Keratinocyte (primary cell): ENCODE measurements at regions not wholly inside any gene's neighbourhood (a gene's known extent, or its start where the extent isn't known, plus 50 kb on each side); places are given as distances from the start of the nearest gene placed in this dataset.

ENCODE experiments used
- DNase-seq: peaks from one replicate; pipeline ENCODE4 v3.0.0-alpha.2; 2011; ENCODE audit warnings: low read depth, missing footprints, low spot score
- FAIRE-seq: peaks from 2 replicates; lab custom pipeline; 2011; peaks lifted over from hg19 to GRCh38; lab: Jason Lieb, UNC
- H2AFZ ChIP-seq: 2 replicates; pipeline ENCODE4 v1.6.0; 2012; ENCODE audit warnings: low read length, control low read depth, inconsistent platforms; ENCODE audit not compliant: control insufficient read depth
- H3K27ac ChIP-seq: 2 replicates; pipeline ENCODE4 v1.5.1; 2011; ENCODE audit warnings: low read length; ENCODE audit not compliant: control insufficient read depth, insufficient read depth
- H3K27me3 ChIP-seq: 3 replicates; pipeline ENCODE4 v1.6.0; 2011; ENCODE audit warnings: low read length; ENCODE audit not compliant: control insufficient read depth, insufficient read depth; ENCODE audit errors: extremely low read depth
- H3K36me3 ChIP-seq, 2 experiments: 2 replicates in 1 of 2; 3 replicates in 1 of 2; pipeline ENCODE4 v1.5.1; 2011; ENCODE audit warnings: low read length in 2 of 2, mild to moderate bottlenecking in 1 of 2; ENCODE audit not compliant: control insufficient read depth in 2 of 2, insufficient read depth in 2 of 2; ENCODE audit errors: extremely low read depth in 1 of 2
- H3K4me1 ChIP-seq: 3 replicates; pipeline ENCODE4 v1.5.1; 2011; ENCODE audit warnings: low read length; ENCODE audit not compliant: control insufficient read depth, insufficient read depth; ENCODE audit errors: extremely low read depth
- H3K4me2 ChIP-seq: 3 replicates; pipeline ENCODE4 v1.6.0; 2011; ENCODE audit warnings: low read depth, low read length; ENCODE audit not compliant: control insufficient read depth, insufficient read depth; ENCODE audit errors: extremely low read depth
- H3K4me3 ChIP-seq, 3 experiments: fragments of 200-600 bp in 1 of 3; sonication (generic) in 1 of 3; 2 replicates in 2 of 3; 3 replicates in 1 of 3; pipeline ENCODE4 v1.5.1; 2011 to 2016; ENCODE audit warnings: low read length in 3 of 3, mild to moderate bottlenecking in 3 of 3, control low read depth in 2 of 3, inconsistent platforms in 1 of 3, low read depth in 1 of 3, mixed read lengths in 1 of 3, mixed run types in 1 of 3, moderate library complexity in 1 of 3; ENCODE audit not compliant: control insufficient read depth in 2 of 3, insufficient read depth in 2 of 3; ENCODE audit errors: extremely low read depth in 1 of 3
- H3K79me2 ChIP-seq: 2 replicates; pipeline ENCODE4 v1.6.0; 2012; ENCODE audit warnings: low read length; ENCODE audit not compliant: control insufficient read depth, insufficient read depth
- H3K9ac ChIP-seq: 3 replicates; pipeline ENCODE4 v1.6.0; 2011; ENCODE audit warnings: low read length; ENCODE audit not compliant: control insufficient read depth, insufficient read depth; ENCODE audit errors: extremely low read depth
- H3K9me1 ChIP-seq: 3 replicates; pipeline ENCODE4 v1.6.0; 2011; ENCODE audit warnings: low read length; ENCODE audit not compliant: control insufficient read depth, insufficient read depth; ENCODE audit errors: extremely low read depth
- H3K9me3 ChIP-seq: 2 replicates; pipeline ENCODE4 v1.5.1; 2012; ENCODE audit warnings: low read depth, low read length; ENCODE audit not compliant: control insufficient read depth
- H4K20me1 ChIP-seq: 3 replicates; pipeline ENCODE4 v1.6.0; 2011; ENCODE audit warnings: low read length; ENCODE audit not compliant: control insufficient read depth, insufficient read depth; ENCODE audit errors: extremely low read depth
- EZH2 ChIP-seq: IDR thresholded peaks from one replicate; pipeline ENCODE4 v1.6.1; 2012; ENCODE audit warnings: inconsistent platforms, mild to moderate bottlenecking, low read length, moderate library complexity
- dilution Hi-C: fragments of 300-500 bp; cut with MboI; formaldehyde crosslinking; loops from one replicate; pipeline ENCODE4 v1.7.0; 2020; ENCODE audit warnings: low sequenced_read_pairs; ENCODE audit not compliant: extremely low pct_ligation_motif_present
- TF ChIP-seq, protein P1 (sequence below), 3 experiments: IDR thresholded peaks in 1 of 3; conservative IDR thresholded peaks in 1 of 3; optimal IDR thresholded peaks in 1 of 3; 2 replicates in 2 of 3; 3 replicates in 1 of 3; pipeline versions ENCODE3 to v1.5.1; 2011; ENCODE audit warnings: low read length in 3 of 3, mild to moderate bottlenecking in 3 of 3, moderate library complexity in 2 of 3, control low read depth in 1 of 3, inconsistent platforms in 1 of 3; ENCODE audit not compliant: insufficient read depth in 2 of 3; ENCODE audit errors: extremely low read depth in 1 of 3

DNA sequence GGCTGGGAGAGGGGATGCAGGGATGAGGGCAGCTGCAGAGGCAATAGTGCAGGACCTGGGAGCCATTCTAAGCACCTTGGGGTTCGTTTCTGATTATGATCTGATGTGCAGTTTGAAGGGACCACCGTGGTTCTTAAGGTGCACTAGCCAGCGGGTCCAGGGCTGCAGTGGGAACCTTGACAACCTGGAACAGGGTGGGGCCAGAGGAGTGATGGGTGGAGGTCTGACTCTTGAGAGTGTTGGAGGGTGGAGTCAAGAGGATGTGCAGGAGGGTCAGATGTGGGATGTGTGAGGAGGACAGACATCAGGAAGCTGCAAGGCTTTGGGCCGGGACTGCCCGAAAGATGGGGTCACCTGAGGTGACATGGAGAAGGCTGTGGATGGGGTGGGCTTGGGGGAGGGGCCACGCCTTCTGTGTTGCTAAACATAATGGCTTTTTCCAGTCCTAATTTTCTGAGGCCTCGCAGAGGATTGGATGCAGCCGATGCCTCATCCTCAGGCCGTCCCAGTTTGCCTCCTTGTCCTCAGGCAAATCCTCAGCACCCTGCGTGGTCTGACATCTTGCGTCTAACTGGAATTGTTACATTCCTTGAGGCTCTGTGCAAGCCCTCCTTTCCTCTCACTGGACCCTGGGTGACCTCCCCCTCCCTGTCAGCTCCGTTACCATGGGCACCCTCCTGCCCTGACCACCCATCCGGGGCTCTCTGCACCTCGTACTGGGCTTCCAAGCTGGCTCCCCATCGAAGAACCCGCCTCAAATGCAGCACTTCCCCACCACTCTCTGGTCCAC lies 61.4 kb upstream of the TRPM1 start:
- FAIRE-seq: no peak
- H3K27me3 ChIP-seq: no peaks in the 10 kb centered on the region

DNA sequence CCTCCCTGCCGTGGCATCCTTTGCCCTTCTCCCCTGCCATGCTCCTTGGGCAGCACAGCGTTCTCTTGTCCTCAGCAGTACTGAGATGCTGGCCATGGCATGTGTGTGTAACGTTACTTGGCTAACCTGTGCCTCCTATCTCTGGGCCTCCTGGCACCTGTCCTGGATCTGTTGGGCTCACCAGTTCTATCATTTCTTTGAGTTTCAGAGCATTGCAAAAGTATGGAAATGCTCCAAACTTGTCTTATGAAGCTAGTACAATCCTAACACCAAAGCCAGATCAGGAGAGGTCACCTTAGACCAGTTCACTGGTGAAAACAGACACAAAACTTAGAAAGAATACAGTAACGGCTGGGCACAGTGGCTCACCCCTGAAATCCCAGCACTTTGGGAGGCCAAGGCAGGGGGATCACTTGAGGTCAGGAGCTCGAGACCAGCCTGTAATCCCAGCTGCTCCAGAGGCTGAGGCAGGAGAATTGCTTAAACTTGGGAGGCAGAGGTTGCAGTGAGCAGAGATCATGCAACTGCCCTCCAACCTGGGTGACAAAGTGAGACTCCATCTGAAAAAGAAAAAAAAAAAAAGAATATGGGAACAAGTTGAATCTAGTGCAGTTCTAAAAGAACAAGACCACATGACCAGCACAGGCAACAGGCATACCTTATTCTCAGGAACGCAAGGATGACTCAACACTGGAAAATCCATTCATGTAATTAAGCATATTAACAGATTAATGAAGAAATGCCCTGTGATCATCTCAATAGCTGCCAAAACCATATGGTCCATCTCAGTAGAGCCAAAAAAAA lies 62.4 kb upstream of the TRPM1 start:
- no peaks in the 10 kb centered on the region for H4K20me1 ChIP-seq
- DNase-seq: peak; percentile 50
- H2AFZ ChIP-seq: no peak overlapping the region
- peak overlapping the region; percentile 49 for H3K27ac ChIP-seq
- dilution Hi-C loops: no loop called here
- no peak overlapping the region for H3K4me3 ChIP-seq
- H3K4me2 ChIP-seq: peak overlapping the region; percentile 47
- no peaks in the 10 kb centered on the region for H3K27me3 ChIP-seq
- FAIRE-seq: peak; percentile 88
- no peak for TF ChIP-seq EZH2
- TF ChIP-seq, protein P1, sequence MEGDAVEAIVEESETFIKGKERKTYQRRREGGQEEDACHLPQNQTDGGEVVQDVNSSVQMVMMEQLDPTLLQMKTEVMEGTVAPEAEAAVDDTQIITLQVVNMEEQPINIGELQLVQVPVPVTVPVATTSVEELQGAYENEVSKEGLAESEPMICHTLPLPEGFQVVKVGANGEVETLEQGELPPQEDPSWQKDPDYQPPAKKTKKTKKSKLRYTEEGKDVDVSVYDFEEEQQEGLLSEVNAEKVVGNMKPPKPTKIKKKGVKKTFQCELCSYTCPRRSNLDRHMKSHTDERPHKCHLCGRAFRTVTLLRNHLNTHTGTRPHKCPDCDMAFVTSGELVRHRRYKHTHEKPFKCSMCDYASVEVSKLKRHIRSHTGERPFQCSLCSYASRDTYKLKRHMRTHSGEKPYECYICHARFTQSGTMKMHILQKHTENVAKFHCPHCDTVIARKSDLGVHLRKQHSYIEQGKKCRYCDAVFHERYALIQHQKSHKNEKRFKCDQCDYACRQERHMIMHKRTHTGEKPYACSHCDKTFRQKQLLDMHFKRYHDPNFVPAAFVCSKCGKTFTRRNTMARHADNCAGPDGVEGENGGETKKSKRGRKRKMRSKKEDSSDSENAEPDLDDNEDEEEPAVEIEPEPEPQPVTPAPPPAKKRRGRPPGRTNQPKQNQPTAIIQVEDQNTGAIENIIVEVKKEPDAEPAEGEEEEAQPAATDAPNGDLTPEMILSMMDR (optimal IDR thresholded peaks at IDR 0.05 in 1 of 3, IDR thresholded peaks at IDR 0.05 in 1 of 3, conservative IDR thresholded peaks at IDR 0.05 in 1 of 3; ENCODE audit: extremely low read depth in 1 of 3, insufficient read depth in 2 of 3, low read length in 3 of 3): no peak
- H3K9me3 ChIP-seq: no peaks in the 10 kb centered on the region
- H3K36me3 ChIP-seq: no peaks in the 10 kb centered on the region
- peaks cover 18% of the 10 kb centered on the region for H3K4me1 ChIP-seq
- H3K79me2 ChIP-seq: no peaks in the 10 kb centered on the region
- no peaks in the 10 kb centered on the region for H3K9me1 ChIP-seq
- H3K9ac ChIP-seq: no peak overlapping the region

More for the DNA sequence above, 61.4 kb upstream of the TRPM1 start:
- Histone ChIP-seq H3K9ac (no peak overlapping the region), H3K36me3 (no peaks in the 10 kb centered on the region), H3K27ac (no peak overlapping the region), H3K79me2 (no peaks in the 10 kb centered on the region), H4K20me1 (no peaks in the 10 kb centered on the region), H3K4me1 (peaks cover 18% of the 10 kb centered on the region), H3K4me2 (no peak overlapping the region), H3K4me3 (no peak overlapping the region), H3K9me1 (no peaks in the 10 kb centered on the region), H3K9me3 (no peaks in the 10 kb centered on the region), H2AFZ (no peak overlapping the region)
- TF ChIP-seq, protein P1 (optimal IDR thresholded peaks at IDR 0.05 in 1 of 3, IDR thresholded peaks at IDR 0.05 in 1 of 3, conservative IDR thresholded peaks at IDR 0.05 in 1 of 3; ENCODE audit: extremely low read depth in 1 of 3, insufficient read depth in 2 of 3, low read length in 3 of 3): no peak
- no peak for TF ChIP-seq EZH2
- DNase-seq: no peak
- dilution Hi-C loops: no loop called here
